ENCODE measurements at regions not wholly inside any gene's neighbourhood (a gene's known extent, or its start where the extent isn't known, plus 50 kb on each side); places are given as distances from the start of the nearest gene placed in this dataset.

DNA sequence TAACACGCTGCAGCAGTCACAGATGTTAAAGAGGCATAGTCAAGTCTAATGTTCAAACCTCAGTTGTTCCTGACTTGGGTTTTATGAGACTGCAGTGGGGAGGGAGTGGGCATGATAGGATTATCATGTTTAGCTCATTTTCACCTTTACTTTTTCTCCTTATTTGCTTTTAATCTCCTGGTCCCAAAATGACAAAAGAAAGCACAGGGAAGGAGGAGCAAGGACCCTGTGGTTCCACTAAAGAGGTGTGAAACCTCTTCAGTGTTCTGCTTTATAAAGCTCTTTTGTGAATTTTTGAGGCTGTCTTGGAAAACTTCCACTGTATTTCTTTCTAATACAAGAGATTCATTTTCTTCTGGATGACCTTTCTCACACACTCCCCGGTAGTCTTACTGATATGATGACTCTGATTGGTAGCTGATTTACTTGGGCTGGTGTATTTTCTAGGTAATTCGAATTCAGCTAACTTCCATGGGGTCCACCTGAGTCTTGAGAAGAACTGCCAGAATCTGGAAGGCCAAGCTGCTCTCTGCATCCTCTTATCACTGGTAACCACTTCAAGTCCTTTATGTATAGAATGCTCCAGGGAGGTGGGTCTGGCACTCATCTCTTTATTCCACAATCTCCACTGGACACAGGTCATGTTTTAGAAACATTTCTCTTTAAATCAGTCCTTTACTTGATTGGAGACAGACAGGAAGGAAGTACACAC lies 1364.4 kb upstream of the CDH9 start:
- Mint-ChIP-seq H3K4me1 (ENCODE audit: low read depth, unreplicated experiment) (no peaks in the 10 kb centered on the region), H3K36me3 (ENCODE audit: insufficient read depth, unreplicated experiment) (no peaks in the 10 kb centered on the region), H3K4me3 (ENCODE audit: low read depth, unreplicated experiment) (no peak overlapping the region), H3K27me3 (ENCODE audit: unreplicated experiment) (no peaks in the 10 kb centered on the region), H3K27ac (ENCODE audit: unreplicated experiment) (no peak overlapping the region), H3K9me3 (ENCODE audit: low read depth, unreplicated experiment) (peaks cover 11% of the 10 kb centered on the region)
- no TSS peak for BruUV-seq (replicated peaks)
- TF ChIP-seq, protein P1, sequence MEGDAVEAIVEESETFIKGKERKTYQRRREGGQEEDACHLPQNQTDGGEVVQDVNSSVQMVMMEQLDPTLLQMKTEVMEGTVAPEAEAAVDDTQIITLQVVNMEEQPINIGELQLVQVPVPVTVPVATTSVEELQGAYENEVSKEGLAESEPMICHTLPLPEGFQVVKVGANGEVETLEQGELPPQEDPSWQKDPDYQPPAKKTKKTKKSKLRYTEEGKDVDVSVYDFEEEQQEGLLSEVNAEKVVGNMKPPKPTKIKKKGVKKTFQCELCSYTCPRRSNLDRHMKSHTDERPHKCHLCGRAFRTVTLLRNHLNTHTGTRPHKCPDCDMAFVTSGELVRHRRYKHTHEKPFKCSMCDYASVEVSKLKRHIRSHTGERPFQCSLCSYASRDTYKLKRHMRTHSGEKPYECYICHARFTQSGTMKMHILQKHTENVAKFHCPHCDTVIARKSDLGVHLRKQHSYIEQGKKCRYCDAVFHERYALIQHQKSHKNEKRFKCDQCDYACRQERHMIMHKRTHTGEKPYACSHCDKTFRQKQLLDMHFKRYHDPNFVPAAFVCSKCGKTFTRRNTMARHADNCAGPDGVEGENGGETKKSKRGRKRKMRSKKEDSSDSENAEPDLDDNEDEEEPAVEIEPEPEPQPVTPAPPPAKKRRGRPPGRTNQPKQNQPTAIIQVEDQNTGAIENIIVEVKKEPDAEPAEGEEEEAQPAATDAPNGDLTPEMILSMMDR (IDR thresholded peaks at IDR 0.05; ENCODE audit: unreplicated experiment) = no peak
- intact Hi-C loops (cut with micrococcal nuclease; ENCODE audit: unreplicated experiment) = no loop called here
- CTCF ChIA-PET = no interaction called here
- no peak for DNase-seq

GRCh38 chr5:28400076-28400475 lies 1361.7 kb upstream of the CDH9 start:
- H3K27me3 Mint-ChIP-seq (ENCODE audit: unreplicated experiment) = no peaks in the 10 kb centered on the region
- no peaks in the 10 kb centered on the region for H3K4me1 Mint-ChIP-seq (ENCODE audit: low read depth, unreplicated experiment)
- no peak overlapping the region for H3K4me3 Mint-ChIP-seq (ENCODE audit: low read depth, unreplicated experiment)
- BruUV-seq (replicated peaks) = no TSS peak
- CTCF ChIA-PET = no interaction called here
- DNase-seq = no peak
- TF ChIP-seq, protein P1 (IDR thresholded peaks at IDR 0.05; ENCODE audit: unreplicated experiment) = no peak
- H3K36me3 Mint-ChIP-seq (ENCODE audit: insufficient read depth, unreplicated experiment) = no peaks in the 10 kb centered on the region
- no peak overlapping the region for H3K27ac Mint-ChIP-seq (ENCODE audit: unreplicated experiment)
- H3K9me3 Mint-ChIP-seq (ENCODE audit: low read depth, unreplicated experiment) = peaks cover 7% of the 10 kb centered on the region
- intact Hi-C loops (cut with micrococcal nuclease; ENCODE audit: unreplicated experiment) = no loop called here

- Mint-ChIP-seq H3K4me3 (ENCODE audit: low read depth, unreplicated experiment) (no peak overlapping the region), H3K27me3 (ENCODE audit: unreplicated experiment) (no peaks in the 10 kb centered on the region), H3K9me3 (ENCODE audit: low read depth, unreplicated experiment) (peaks cover 7% of the 10 kb centered on the region), H3K36me3 (ENCODE audit: insufficient read depth, unreplicated experiment) (no peaks in the 10 kb centered on the region), H3K4me1 (ENCODE audit: low read depth, unreplicated experiment) (no peaks in the 10 kb centered on the region), H3K27ac (ENCODE audit: unreplicated experiment) (no peak overlapping the region)
- no peak for DNase-seq
- no TSS peak for BruUV-seq (replicated peaks)
- TF ChIP-seq, protein P1 (IDR thresholded peaks at IDR 0.05; ENCODE audit: unreplicated experiment) = no peak
- CTCF ChIA-PET = no interaction called here
- intact Hi-C loops (cut with micrococcal nuclease; ENCODE audit: unreplicated experiment) = no loop called here
These were observed 1360.8 kb upstream of the CDH9 start for GRCh38 chr5:28399211-28399610.

GRCh38 chr5:28398185-28398584 lies 1359.8 kb upstream of the CDH9 start:
- Mint-ChIP-seq H3K4me1 (ENCODE audit: low read depth, unreplicated experiment) (no peaks in the 10 kb centered on the region), H3K36me3 (ENCODE audit: insufficient read depth, unreplicated experiment) (no peaks in the 10 kb centered on the region), H3K4me3 (ENCODE audit: low read depth, unreplicated experiment) (no peak overlapping the region), H3K27me3 (ENCODE audit: unreplicated experiment) (no peaks in the 10 kb centered on the region), H3K9me3 (ENCODE audit: low read depth, unreplicated experiment) (peaks cover 7% of the 10 kb centered on the region), H3K27ac (ENCODE audit: unreplicated experiment) (no peak overlapping the region)
- intact Hi-C loops (cut with micrococcal nuclease; ENCODE audit: unreplicated experiment) = no loop called here
- BruUV-seq (replicated peaks) = no TSS peak
- DNase-seq = no peak
- CTCF ChIA-PET = no interaction called here
- TF ChIP-seq, protein P1 (IDR thresholded peaks at IDR 0.05; ENCODE audit: unreplicated experiment) = no peak
